ENCODE measurements at regions not wholly inside any gene's neighbourhood (a gene's known extent, or its start where the extent isn't known, plus 50 kb on each side); places are given as distances from the start of the nearest gene placed in this dataset.

DNA sequence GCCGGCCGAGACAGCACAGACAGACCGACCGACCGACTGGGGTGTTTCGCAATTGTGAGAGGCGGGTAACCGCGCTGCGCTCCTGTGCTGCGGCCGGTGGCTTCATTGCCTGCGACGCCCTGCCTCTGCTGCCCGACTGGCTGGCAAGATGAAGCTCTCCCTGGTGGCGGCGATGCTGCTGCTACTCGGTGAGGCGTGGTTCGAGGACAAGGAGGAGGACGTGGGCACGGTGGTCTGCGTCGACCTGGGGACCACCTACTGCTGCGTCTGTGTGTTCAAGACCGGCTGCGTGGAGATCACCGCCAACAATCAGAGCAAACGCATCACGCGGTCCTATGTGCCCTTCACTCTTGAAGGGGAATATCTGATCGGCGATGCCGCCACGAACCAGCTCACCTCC is 565.7 kb upstream of the SMIM31 start:
- Mint-ChIP-seq H3K9me3 (peaks cover 7% of the 10 kb centered on the region), H3K4me1 (peaks cover 13% of the 10 kb centered on the region), H3K27me3 (ENCODE audit: insufficient read depth) (no peaks in the 10 kb centered on the region), H3K36me3 (ENCODE audit: low read depth) (no peaks in the 10 kb centered on the region), H3K4me3 (no peak overlapping the region), H3K27ac (no peak overlapping the region)
- TF ChIP-seq, protein P1, sequence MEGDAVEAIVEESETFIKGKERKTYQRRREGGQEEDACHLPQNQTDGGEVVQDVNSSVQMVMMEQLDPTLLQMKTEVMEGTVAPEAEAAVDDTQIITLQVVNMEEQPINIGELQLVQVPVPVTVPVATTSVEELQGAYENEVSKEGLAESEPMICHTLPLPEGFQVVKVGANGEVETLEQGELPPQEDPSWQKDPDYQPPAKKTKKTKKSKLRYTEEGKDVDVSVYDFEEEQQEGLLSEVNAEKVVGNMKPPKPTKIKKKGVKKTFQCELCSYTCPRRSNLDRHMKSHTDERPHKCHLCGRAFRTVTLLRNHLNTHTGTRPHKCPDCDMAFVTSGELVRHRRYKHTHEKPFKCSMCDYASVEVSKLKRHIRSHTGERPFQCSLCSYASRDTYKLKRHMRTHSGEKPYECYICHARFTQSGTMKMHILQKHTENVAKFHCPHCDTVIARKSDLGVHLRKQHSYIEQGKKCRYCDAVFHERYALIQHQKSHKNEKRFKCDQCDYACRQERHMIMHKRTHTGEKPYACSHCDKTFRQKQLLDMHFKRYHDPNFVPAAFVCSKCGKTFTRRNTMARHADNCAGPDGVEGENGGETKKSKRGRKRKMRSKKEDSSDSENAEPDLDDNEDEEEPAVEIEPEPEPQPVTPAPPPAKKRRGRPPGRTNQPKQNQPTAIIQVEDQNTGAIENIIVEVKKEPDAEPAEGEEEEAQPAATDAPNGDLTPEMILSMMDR (conservative IDR thresholded peaks at IDR 0.05) = no peak
- H3K27me3 ChIP-seq (ENCODE audit: control insufficient read depth, insufficient read depth, low read length, poor library complexity, severe bottlenecking) = no peaks in the 10 kb centered on the region
- no peak overlapping the region for H3K9ac ChIP-seq (ENCODE audit: extremely low read depth, low read length, poor library complexity, severe bottlenecking)
- no peaks in the 10 kb centered on the region for H3K36me3 ChIP-seq (ENCODE audit: control insufficient read depth, insufficient read depth, low read length)
- WGBS, 2 experiments (ENCODE audit: insufficient coverage in 1 of 2, insufficient read length in 1 of 2) = 91 to 97% methylated on average over 27 to 35 of the region's 35 CpGs
- no peak for DNase-seq
- H3K27ac ChIP-seq (ENCODE audit: low read depth, low read length) = no peak overlapping the region
- peaks cover 7% of the 10 kb centered on the region for H3K4me1 ChIP-seq (ENCODE audit: control insufficient read depth, insufficient read depth, low read length)
- H3K9me3 ChIP-seq (ENCODE audit: control insufficient read depth, low read length) = no peaks in the 10 kb centered on the region
- H3K4me3 ChIP-seq (ENCODE audit: low read length) = no peak overlapping the region

DNA sequence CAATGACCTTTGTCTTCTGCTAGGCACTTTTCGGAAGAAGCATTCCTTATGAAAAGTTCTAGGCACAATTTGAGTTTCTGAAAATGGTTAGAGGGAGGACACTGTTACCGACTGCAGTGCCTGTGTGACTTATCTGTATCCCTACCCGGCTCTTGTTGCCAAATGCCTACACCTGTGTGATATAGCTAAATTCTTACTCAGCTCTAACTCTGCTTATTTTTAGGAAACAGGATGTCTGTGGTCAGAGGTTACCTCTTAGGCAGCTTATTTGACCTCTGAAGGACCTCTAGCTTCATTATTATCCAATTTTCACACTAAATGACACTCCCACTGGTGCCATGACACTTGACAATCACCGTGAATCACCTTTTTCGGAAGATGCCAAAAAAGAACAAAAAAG is 561.1 kb upstream of the SMIM31 start:
- Histone ChIP-seq H3K4me3 (ENCODE audit: low read length) (no peak overlapping the region), H3K4me1 (ENCODE audit: control insufficient read depth, insufficient read depth, low read length) (peaks cover 7% of the 10 kb centered on the region), H3K27me3 (ENCODE audit: control insufficient read depth, insufficient read depth, low read length, poor library complexity, severe bottlenecking) (no peaks in the 10 kb centered on the region), H3K9me3 (ENCODE audit: control insufficient read depth, low read length) (no peaks in the 10 kb centered on the region), H3K27ac (ENCODE audit: low read depth, low read length) (no peak overlapping the region), H3K9ac (ENCODE audit: extremely low read depth, low read length, poor library complexity, severe bottlenecking) (no peak overlapping the region), H3K36me3 (ENCODE audit: control insufficient read depth, insufficient read depth, low read length) (no peaks in the 10 kb centered on the region)
- Mint-ChIP-seq H3K27ac (no peak overlapping the region), H3K4me3 (no peak overlapping the region), H3K4me1 (peaks cover 13% of the 10 kb centered on the region), H3K9me3 (peaks cover 7% of the 10 kb centered on the region), H3K27me3 (ENCODE audit: insufficient read depth) (no peaks in the 10 kb centered on the region), H3K36me3 (ENCODE audit: low read depth) (no peaks in the 10 kb centered on the region)
- no peak for DNase-seq
- TF ChIP-seq, protein P1 (conservative IDR thresholded peaks at IDR 0.05) = no peak
- 94 to 96% methylated on average over 5 of the region's 5 CpGs for WGBS, 2 experiments (ENCODE audit: insufficient coverage in 1 of 2, insufficient read length in 1 of 2)

DNA sequence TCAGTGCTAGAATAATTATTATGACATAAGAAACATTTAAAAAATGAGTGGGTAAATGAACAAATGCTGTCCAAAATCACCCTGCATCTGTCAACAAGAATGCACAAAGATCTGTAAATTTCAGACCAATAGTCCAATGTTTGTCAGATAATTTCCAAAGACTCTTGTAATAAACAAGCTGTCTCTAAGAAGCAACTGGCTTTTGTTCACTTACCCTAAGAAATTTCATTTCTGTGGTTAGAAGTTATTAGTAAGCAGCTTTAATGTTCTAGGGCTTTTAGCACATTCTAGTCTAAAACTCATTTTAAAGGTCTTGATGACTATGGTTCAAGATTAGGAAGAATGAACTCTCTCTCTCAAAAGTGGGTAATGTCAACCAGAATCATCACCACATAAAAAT is 560.3 kb upstream of the SMIM31 start:
- TF ChIP-seq, protein P1 (conservative IDR thresholded peaks at IDR 0.05) = no peak
- H3K4me3 ChIP-seq (ENCODE audit: low read length) = no peak overlapping the region
- H3K27ac Mint-ChIP-seq = no peak overlapping the region
- no peaks in the 10 kb centered on the region for H3K36me3 ChIP-seq (ENCODE audit: control insufficient read depth, insufficient read depth, low read length)
- H3K9me3 Mint-ChIP-seq = no peaks in the 10 kb centered on the region
- H3K36me3 Mint-ChIP-seq (ENCODE audit: low read depth) = no peaks in the 10 kb centered on the region
- peaks cover 7% of the 10 kb centered on the region for H3K4me1 ChIP-seq (ENCODE audit: control insufficient read depth, insufficient read depth, low read length)
- H3K27ac ChIP-seq (ENCODE audit: low read depth, low read length) = no peak overlapping the region
- no peaks in the 10 kb centered on the region for H3K27me3 ChIP-seq (ENCODE audit: control insufficient read depth, insufficient read depth, low read length, poor library complexity, severe bottlenecking)
- DNase-seq = no peak
- H3K4me3 Mint-ChIP-seq = no peak overlapping the region
- H3K9me3 ChIP-seq (ENCODE audit: control insufficient read depth, low read length) = no peaks in the 10 kb centered on the region
- no peaks in the 10 kb centered on the region for H3K27me3 Mint-ChIP-seq (ENCODE audit: insufficient read depth)
- no peak overlapping the region for H3K9ac ChIP-seq (ENCODE audit: extremely low read depth, low read length, poor library complexity, severe bottlenecking)
- peaks cover 13% of the 10 kb centered on the region for H3K4me1 Mint-ChIP-seq
